HFFc6 (cell line): ENCODE measurements at regions not wholly inside any gene's neighbourhood (a gene's known extent, or its start where the extent isn't known, plus 50 kb on each side); places are given as distances from the start of the nearest gene placed in this dataset.

Experiments used
- DNase-seq: peaks from one replicate; pipeline ENCODE4 v3.0.0-alpha.2; 2018
- H3K27ac Mint-ChIP-seq: 2 replicates; pipeline ENCODE4 v1.8.0; 2020; ENCODE audit warnings: mild to moderate bottlenecking, mixed read lengths
- H3K27me3 Mint-ChIP-seq: 2 replicates; pipeline ENCODE4 v1.8.0; 2021; ENCODE audit warnings: mild to moderate bottlenecking, moderate library complexity, mixed read lengths; ENCODE audit not compliant: insufficient read depth
- H3K36me3 Mint-ChIP-seq: 2 replicates; pipeline ENCODE4 v1.8.0; 2021; ENCODE audit warnings: low read depth, mixed read lengths
- H3K4me1 Mint-ChIP-seq: 2 replicates; pipeline ENCODE4 v1.8.0; 2020; ENCODE audit warnings: low read depth, mixed read lengths
- H3K4me3 Mint-ChIP-seq: 2 replicates; pipeline ENCODE4 v1.8.0; 2020; ENCODE audit warnings: mild to moderate bottlenecking, moderate library complexity, mixed read lengths
- H3K9me3 Mint-ChIP-seq: 2 replicates; pipeline ENCODE4 v1.8.0; 2020; ENCODE audit warnings: mild to moderate bottlenecking, mixed read lengths
- CTCF ChIP-seq: fragments of 200-600 bp; sonication (generic); IDR thresholded peaks from 2 replicates; pipeline ENCODE4 v1.5.0; 2021; ENCODE audit warnings: antibody characterized with exemption, mild to moderate bottlenecking

- no peak overlapping the region for H3K4me3 Mint-ChIP-seq
- TF ChIP-seq CTCF = no peak
- no peaks in the 10 kb centered on the region for H3K27me3 Mint-ChIP-seq
- H3K9me3 Mint-ChIP-seq = peaks cover 20% of the 10 kb centered on the region
- no peaks in the 10 kb centered on the region for H3K4me1 Mint-ChIP-seq
- H3K36me3 Mint-ChIP-seq = peaks cover 5% of the 10 kb centered on the region; the same call in 1 of the 2 replicates
- H3K27ac Mint-ChIP-seq = no peak overlapping the region
- DNase-seq = no peak
Measured at GRCh38 chr9:28839778-28840430, 1266.6 kb upstream of the C9orf72 start.

GRCh38 chr9:28841775-28842174 is 1268.5 kb upstream of the C9orf72 start:
- TF ChIP-seq CTCF = no peak
- Mint-ChIP-seq H3K27me3 (no peaks in the 10 kb centered on the region), H3K4me3 (no peak overlapping the region), H3K9me3 (peaks cover 13% of the 10 kb centered on the region), H3K4me1 (no peaks in the 10 kb centered on the region), H3K27ac (no peak overlapping the region), H3K36me3 (peaks cover 5% of the 10 kb centered on the region; the same call in 1 of the 2 replicates)
- no peak for DNase-seq

- Mint-ChIP-seq H3K9me3 (peaks cover 12% of the 10 kb centered on the region; the same call in 1 of the 2 replicates), H3K4me3 (no peak overlapping the region), H3K27me3 (no peaks in the 10 kb centered on the region), H3K36me3 (no peaks in the 10 kb centered on the region), H3K4me1 (no peaks in the 10 kb centered on the region), H3K27ac (no peak overlapping the region)
- no peak for DNase-seq
- no peak for TF ChIP-seq CTCF
Measured at GRCh38 chr9:28847331-28847730, 1274.0 kb upstream of the C9orf72 start.

GRCh38 chr9:28848671-28849070 is 1275.4 kb upstream of the C9orf72 start:
- Mint-ChIP-seq H3K27me3 (no peaks in the 10 kb centered on the region), H3K4me1 (no peaks in the 10 kb centered on the region), H3K36me3 (no peaks in the 10 kb centered on the region), H3K9me3 (peaks cover 8% of the 10 kb centered on the region; the same call in 1 of the 2 replicates), H3K27ac (no peak overlapping the region), H3K4me3 (no peak overlapping the region)
- no peak for DNase-seq
- TF ChIP-seq CTCF = no peak

GRCh38 chr9:28853477-28853876 is 1280.2 kb upstream of the C9orf72 start:
- Mint-ChIP-seq H3K4me1 (no peaks in the 10 kb centered on the region), H3K27me3 (no peaks in the 10 kb centered on the region), H3K36me3 (no peaks in the 10 kb centered on the region), H3K4me3 (no peak overlapping the region), H3K27ac (no peak overlapping the region), H3K9me3 (peaks cover 11% of the 10 kb centered on the region)
- TF ChIP-seq CTCF = no peak
- no peak for DNase-seq
